GM21825 (cell line): ENCODE measurements at regions not wholly inside any gene's neighbourhood (a gene's known extent, or its start where the extent isn't known, plus 50 kb on each side); places are given as distances from the start of the nearest gene placed in this dataset.

Source experiments
- ATAC-seq: cut with Tn5 transposase; IDR thresholded peaks from one replicate; pipeline ENCODE4 v1.9.1; 2021; ENCODE audit warnings: mild to moderate bottlenecking, moderate library complexity; ENCODE audit not compliant: unreplicated experiment

DNA sequence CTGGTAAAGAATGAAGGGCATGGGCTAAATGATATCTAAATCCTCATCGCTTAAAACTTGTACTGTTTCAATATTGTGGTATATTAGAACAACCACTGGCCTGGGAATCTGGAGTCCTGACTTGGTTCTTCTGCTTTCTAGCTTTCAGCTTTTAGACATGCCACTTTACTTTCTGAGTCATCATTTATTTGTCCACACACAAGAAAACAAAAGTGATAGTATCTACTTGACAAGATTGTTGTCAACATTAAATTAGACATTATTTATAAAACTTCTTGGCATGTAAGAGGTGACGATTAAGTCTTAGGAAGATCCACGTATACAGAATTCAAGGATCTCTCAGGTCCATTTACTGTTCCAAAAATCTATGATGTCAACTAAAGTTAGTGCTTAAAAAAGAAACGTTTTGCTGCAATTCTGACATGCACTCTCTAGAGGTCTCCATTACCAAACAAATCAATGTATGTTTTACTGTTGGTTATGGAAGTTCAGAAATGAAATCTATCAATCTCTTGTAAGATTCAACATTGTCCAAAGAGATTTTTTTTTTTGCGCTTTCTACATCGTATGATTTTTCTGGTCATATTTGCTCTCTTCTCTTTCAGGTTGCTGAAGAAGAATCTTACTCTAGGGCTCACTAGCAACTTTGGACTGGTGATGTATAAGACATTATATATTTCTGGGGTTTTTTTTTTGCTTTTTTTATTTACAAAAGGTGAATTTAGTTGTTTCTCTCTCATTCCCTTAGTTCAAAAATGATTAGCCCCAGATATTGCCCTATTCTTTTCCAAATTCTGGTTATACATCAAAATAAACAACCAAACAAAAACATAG, 53.6 kb upstream of the DYNC1I1 start:
- ATAC-seq: no peak

DNA sequence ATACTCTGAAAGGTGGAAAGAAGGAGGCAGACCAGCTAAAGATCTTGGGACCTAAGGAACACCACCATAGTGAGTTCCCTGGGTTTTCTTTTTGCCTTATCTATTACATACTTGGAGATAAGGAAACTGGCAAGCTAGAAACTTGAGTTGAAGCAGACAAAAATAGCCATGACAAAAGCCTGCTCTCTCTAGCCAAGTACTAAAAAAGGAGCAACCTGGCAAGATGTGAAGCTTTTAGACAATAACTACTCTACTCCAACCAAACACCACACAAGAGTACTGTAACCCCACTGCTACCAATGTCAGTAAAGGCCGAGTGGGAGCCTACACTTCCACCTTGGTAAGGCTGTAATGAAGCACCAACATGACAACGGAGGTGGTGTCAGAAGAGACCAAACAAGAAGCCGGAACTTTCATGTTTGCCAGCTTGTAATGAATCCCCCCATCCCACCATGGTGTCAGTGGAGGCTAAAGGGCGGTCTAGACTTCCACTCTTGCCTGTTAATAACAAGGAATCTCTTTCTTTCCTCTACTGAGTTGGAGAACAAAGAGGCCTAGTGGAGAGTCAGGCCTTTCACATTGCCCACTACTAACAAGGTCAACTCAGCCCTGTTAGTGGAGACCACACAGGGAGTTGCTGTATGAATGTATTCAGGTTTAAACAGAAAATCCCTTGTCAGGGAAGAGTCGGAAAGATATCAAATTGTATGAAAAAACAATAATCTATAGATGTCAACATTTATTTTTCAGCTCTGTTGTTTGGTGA, 55.8 kb upstream of the DYNC1I1 start:
- ATAC-seq: no peak

DNA sequence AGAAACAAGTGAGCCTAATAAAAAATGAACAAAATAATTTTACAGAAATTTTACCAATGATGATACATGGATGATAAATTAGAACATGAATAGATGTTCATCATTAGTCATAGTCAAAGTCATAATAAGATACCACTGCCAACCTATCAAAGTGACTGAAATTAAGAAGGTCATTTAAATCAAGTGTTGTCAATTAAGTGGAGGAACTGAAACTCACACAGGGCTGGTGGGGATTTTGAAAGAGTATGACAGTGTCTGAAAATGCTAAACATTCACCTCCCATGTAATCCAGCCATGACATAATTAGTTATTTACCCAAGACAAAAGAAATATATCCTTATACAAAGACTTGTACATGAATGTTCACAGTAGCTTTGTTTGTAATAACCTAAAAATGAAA, 57.1 kb upstream of the DYNC1I1 start:
- no peak for ATAC-seq

DNA sequence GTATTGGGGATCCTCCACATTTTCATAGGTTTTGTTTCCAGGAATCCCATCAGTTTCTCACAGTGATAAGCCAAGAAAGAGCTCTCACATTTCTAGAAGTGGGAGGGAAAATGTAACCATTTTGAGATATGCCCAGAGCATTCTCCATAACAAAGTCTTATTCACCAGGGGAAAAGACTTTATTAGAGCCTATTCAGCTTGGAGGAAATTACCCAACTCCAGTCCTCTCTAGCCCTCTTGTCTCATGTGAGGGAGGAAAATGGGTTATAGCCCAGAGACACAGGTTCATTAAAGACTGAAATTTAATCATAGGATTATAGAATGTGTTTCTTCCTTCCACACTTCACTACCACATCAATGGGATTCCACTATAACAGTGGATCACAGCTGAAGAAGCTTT, 61.6 kb upstream of the DYNC1I1 start:
- no peak for ATAC-seq

DNA sequence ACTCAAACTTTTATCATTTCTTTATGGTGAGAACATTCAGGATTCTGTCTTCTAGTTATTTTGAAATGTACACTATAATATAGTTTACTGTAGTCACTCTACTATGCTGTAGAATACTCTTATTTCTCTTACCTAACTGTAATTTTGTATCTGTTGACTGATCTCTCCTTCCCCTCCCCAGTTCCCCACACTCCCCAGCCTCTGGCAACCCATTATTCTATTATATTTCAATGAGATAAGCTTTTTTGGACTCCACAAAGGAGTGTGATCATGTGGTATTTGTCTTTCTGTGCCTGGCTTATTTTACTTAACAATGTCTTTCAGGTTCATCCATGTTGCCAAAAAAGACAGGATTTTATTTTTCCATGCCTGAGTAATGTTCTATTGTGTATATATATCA, 71.4 kb upstream of the DYNC1I1 start:
- no peak for ATAC-seq

DNA sequence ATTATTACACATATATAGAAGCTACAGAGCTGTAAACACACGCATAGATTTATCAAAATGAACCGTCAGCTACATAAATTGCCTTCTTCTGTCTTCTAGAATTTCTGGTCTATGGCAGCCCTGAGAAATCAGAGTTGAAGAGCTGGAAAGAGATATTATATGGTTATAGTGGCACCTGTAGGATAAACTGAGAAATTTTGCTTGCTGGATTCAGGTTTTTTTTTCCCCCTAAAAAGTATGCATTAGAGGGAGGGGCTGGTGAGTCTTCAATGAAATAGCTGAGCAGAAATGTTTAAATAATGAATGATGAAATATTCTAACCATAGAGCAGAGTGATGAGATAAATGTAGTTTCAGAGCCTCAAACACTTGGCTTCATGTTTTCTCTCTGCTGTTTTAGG, 78.0 kb upstream of the DYNC1I1 start:
- ATAC-seq: no peak

DNA sequence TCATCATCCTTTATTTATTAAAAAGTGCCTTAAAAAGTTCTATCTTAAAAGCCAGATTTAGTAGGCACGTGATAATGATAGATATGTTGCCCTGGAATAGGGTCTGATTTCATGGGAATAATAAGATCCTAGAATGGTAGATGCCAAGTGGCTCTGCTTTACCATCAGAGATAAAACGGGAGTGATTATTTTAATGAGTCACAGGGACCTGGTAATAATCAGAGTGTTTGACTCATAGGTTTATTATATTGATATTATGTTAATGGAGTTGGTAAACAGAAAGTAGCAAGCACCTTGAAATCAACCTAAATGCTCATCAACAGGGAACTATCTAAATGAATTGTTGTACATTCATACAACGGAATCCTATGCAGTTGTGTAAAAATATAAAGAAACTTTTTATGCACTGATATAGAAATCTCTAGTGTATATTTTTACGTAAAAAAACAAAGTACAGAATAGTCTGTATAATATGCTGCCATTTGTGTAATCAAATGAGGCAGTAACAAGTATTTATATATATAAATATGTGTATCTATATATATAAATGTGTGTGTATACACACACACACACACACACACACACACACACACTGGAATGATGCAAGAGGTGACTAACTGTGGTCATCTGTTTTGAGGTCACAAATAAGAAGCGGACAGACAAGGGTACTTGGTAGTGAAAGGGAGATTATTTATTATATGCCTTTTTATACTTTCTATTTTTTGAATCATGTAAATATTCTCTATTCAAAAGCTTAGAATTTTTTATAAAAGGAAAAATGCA, 78.6 kb upstream of the DYNC1I1 start:
- ATAC-seq: no peak

DNA sequence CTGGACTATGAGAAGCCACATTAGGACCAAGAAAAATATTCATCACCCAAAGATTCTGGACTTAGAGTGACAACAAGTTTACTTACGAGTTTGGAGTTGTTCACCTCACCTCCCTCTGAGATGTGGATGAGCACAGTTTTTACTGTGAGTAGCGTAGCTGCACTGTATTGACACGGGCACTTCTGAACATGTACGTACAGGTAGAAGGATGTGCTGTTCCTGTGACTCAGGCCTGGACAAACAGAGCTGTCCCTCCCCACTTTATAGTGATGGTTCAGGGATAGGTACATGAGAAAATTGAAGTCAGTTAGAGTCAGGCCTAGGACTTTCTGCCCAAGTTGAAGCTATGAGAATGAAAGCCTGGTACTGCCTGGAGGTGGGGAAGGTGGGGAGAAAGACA, 80.9 kb upstream of the DYNC1I1 start:
- ATAC-seq: no peak

DNA sequence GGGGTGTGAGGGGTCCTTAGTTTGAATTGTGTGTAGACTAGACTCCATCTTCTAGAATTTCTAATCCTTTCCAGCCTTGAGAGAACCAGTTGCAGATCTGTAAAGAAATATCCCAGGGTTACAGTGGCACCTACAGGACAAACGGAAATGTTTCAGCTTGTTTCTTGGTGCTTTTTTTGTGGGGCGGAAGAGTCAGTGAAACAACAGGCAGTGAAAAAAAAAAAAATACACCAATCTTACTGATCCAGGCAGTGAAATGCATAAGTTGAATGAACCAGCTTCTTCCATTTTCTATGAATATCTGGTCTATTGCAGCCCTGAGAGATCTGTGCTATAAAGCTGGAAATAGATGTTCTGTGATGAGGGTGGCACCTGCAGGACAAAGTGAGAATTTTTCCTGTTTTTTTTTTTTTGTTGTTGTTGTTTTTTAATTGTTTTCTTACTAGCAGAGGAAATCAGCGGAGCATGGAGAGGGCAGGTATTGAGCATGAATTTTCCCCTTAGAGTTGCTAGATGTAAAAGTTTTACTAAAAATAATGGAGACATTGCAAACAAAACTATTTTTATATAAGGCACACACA, 81.9 kb upstream of the DYNC1I1 start:
- peak; percentile 61 for ATAC-seq

DNA sequence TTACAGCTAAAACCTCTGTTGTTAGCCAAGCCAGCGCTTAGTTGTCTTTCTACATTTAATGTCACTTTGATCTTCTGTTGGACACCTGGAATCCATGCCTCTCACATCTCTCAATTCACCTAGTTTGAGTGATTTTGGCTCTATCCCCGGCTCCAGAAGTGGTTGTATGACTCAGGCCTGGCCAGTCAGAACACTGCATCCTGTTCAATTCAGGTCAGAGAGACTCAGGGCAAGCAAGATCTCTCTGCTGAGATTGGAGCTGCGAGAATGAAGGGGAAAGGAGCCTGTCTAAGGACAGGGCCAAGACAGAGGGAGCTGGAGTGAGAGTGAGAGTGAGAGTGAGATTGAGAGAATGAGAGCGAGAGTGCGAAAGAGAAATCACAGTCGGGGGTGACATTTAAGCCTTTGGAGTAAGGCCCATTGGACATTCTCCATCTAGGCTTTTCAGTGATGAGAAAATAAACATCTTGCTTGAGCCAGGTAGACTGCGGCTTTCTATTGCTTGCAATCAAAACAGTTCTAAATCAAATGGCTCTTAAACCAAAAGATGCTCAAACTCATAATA, 83.3 kb upstream of the DYNC1I1 start:
- ATAC-seq: no peak

DNA sequence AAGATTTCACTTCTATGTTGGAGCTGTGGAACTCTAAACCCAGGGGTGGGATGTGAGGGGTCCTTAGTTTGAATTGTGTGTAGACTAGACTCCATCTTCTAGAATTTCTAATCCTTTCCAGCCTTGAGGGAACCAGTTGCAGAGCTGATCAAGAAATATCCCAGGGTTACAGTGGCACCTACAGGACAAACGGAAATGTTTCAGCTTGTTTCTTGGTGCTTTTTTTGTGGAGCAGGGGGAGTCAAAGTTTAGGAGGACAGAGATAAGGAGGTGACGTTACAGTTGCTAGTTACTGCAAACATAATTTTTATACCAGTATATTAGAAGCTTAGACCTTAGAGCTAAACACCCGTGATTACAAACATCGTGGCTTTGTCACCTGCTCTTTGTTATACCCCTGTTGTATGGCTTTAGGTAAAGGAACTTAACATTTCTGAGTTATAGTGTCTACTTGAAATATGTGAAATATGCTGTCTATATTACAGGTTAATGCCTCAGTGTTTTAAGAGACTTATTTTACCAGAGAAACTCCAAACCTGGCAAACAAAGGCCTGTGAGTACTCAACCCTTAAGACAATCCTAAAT, 84.5 kb upstream of the DYNC1I1 start:
- ATAC-seq: no peak

DNA sequence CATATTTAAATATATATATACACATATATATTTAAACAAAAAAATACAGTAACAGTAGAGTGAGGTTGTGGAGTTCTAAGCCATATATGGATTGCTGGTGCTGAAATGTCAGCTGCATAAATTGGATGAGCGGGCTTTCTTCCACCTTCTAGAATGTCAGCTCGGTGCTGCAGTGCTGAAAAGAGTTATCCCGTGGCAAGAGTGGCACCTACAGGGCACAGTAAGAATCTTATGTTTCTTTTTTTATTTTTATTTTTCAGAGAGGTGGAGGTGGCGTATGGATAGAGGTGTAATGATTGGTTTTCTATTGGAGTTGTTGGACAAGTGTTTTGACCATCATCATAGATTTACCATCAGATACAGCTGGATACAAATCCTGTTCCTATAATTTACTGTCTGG, 86.2 kb upstream of the DYNC1I1 start:
- no peak for ATAC-seq

DNA sequence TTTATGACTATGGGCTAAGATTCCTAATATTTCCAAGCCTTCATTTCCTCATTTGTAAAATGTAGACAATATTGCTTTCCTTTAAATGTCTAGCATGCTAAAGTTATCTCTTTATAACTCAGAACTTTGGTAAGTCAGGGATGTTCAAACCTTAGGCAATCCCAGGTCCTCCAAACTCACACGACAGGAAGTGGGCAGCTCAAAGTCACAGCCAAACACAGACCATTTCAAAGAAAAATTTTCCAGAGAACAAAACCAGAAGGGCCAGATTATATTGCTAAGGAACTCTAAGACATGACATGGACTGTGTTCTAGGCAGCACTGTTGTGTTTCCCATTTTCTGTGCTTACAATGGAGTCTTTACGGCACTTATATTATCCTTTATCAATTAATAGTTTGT, 87.8 kb upstream of the DYNC1I1 start:
- ATAC-seq: no peak

DNA sequence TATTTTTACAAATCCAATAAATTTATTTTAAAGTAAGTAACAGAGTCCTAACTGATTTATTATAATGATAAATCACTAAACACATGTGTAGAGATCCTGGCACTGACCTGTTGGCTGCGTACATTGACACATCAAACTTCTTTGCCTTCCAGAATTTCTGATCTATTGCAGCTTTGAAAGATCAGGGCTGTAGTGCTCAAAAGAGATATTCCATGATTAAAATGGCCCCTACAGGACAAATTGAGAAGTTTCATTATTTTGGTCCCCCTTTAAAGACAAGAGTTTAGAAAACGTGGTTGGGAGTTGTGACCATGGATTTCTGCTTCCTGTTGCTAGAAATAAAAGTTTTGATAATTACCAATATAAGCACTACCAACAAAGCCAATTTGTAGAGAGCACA, 87.7 kb upstream of the PDK4 start:
- no peak for ATAC-seq

DNA sequence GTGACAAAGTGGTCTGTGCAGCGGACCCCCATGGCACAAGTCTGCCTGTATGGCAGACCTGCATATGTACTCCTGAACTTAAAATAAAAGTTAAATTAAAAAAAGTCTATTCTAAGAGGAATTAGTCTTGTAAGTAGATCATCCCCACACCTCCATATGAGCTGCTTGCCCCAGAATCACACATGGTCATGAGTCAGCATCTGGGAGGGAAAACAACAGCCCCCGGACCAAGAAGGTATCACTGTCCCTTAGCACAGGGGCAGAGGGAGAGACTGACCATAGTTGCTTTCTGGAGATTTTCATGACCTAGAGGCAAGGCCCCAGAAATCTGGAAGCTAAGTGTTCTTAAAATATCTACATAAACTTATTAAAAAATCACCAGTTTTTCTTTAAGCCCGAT, 86.6 kb upstream of the PDK4 start:
- no peak for ATAC-seq

DNA sequence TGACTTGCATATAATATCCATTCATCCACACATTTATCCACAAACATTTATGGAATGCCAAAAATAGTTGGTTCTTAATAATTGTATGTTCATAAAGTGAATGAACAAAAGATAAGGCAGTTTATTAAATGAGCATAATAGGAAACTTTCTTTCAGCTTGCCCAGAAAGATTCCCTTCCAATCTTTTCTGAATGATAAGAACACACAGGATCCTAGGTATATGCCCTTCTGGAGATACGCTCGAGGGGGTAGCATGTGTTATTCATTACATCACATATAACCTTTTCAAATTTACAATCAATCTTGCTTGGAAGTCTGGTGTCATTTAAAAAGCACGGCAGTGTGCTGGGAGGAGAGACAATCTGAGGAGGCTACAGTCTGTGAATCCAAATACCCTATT, 80.4 kb upstream of the PDK4 start:
- no peak for ATAC-seq

DNA sequence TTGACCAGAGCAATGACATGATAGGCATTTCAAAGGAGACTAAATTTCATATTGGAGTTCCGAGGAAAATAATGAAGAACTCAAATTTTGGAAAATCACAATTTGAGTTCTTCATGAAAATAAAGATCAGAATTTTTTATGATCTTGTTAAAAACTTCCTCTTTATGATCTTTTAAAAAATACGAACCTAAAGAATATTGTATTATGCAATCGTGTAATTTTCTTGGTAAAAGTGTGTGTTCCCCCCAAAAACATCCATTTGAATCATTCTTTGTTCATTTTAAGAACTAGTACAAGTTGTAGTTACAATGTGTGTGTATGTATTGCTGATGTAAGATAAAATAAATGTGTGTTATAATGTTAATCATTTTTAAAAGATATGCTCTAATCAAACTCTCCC, 79.3 kb upstream of the PDK4 start:
- no peak for ATAC-seq

DNA sequence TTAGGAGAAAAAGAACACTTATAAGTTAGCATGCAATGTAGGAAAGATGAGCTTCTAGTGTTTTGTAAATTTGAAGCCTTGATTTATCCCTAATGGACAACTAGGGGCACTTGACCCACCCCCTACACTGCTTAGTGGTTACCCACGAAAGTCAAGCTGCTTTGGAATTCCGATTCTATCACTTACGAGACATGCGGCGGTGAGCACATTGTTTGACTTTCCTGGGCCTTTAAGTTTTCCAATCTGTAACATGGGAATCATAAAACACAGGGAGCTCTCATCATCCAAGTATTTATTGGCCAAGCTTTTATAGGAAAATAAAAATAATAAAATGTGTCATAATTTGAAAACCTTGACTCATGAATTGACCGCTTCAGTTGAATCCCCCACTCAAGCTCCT, 78.7 kb upstream of the PDK4 start:
- no peak for ATAC-seq

DNA sequence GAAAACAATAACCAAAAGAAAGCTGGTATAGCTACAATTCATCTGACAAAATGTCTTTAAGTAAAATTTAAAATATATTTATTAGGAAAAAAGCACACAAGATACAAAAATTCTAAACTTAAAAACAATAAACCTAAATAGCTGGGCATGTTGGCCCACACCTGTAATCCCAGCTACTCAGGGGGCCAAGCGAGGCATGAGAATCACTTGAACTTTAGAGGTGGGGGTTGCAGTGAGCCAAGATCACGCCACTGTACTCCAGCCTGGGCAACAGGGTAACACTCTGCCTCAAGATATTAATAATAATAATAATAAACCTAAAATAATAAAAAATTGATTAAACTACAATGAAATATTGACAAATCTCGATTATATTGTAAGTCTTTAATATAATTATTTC, 77.8 kb upstream of the PDK4 start:
- ATAC-seq: no peak

DNA sequence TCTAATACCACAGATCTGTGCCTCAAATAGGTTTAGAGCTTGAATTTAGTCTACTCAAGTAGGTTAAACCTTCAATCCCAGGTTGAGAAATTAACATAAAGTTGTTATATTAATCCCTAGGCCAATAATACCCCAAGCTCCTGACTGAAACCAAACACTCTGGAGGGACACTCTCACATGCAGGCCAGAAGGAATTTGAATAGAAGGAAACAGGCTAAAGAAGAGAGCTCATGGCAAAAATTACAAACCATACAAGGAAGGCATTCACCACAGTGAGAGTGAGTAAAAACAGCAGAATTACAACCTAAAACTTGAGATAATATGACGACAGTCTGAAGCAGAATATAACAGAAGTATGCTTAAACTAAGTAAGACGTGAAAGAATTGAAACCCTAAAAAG, 76.1 kb upstream of the PDK4 start:
- no peak for ATAC-seq

DNA sequence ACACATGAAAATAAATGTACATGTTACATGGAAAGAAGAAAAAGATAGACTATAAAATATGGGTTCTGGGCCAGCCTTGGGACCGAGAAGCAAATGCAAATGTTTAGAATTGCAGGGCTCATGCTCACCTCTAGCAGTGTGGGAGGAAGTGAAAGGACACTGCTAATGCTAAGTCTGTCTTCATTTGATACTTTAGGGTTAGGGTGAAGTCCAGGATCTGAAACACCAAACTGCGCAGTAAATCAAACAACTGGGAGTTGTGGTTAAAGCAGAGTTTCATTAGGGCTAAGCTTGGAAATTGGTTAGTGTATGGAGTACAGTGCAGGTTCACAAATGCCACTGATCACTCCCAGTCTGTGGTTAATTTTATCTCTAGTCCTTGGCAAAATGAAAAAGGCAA, 73.2 kb upstream of the PDK4 start:
- no peak for ATAC-seq
